ENCODE measurements at regions not wholly inside any gene's neighbourhood (a gene's known extent, or its start where the extent isn't known, plus 50 kb on each side); places are given as distances from the start of the nearest gene placed in this dataset.

DNA sequence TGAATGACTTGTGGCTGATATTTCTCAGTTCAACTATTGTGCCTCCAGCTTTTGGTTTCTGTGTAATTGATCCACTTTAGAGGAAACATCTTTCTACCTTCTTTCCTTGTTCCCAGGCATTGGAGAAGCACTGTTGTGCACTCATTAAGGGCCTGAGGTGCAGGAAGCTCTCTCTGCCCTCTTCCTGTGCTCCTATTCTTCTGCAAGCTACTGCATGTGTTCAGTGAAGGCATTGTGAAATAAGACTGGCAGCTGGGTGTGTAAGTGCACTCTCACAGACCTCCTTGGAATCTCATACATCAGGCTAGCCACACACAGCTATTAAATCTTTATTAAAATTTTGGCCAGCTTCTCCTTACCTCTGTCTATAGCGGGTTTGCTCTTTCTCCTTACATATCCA lies 177.8 kb downstream of the OGFRL1 start:
- peaks cover 0 to 11% (median 2%) of the 10 kb centered on the region in 4 donors for H3K9me3 ChIP-seq (ENCODE audit: control insufficient read depth in 4 of 4, low read length in 3 of 4)
- DNase-seq (ENCODE audit: low spot score), result no peak
- 91% methylated on average over 1 of the region's 1 CpG for WGBS
- H3K27me3 ChIP-seq (ENCODE audit: control insufficient read depth in 4 of 4, insufficient read depth in 4 of 4, low read length in 3 of 4), result no peaks in the 10 kb centered on the region
- no peak overlapping the region for H3K27ac ChIP-seq (ENCODE audit: low read depth in 1 of 2, low read length in 2 of 2)
- H3K36me3 ChIP-seq (ENCODE audit: control insufficient read depth in 4 of 4, insufficient read depth in 3 of 4, low read depth in 1 of 4, low read length in 3 of 4), result no peaks in the 10 kb centered on the region
- no peak overlapping the region for H3K4me3 ChIP-seq (ENCODE audit: low read depth in 1 of 3, low read length in 3 of 3)
- no peaks in the 10 kb centered on the region for H3K4me1 ChIP-seq (ENCODE audit: control insufficient read depth in 4 of 4, insufficient read depth in 4 of 4, low read length in 3 of 4)
- TF ChIP-seq CTCF (IDR thresholded peaks at IDR 0.05; ENCODE audit: low read depth, low read length, missing input control) (no peak), HNF4A (conservative IDR thresholded peaks at IDR 0.05) (no peak), FOXA2 (IDR thresholded peaks at IDR 0.05) (no peak), TAF1 (conservative IDR thresholded peaks at IDR 0.05) (no peak), RAD21 (IDR thresholded peaks at IDR 0.05) (no peak), RXRA (IDR thresholded peaks at IDR 0.05) (no peak), HNF4G (IDR thresholded peaks at IDR 0.05) (no peak), GABPA (IDR thresholded peaks at IDR 0.05 in 1 of 2, conservative IDR thresholded peaks at IDR 0.05 in 1 of 2) (no peak), EGR1 (IDR thresholded peaks at IDR 0.05; ENCODE audit: low read depth in 2 of 2) (no peak), SP1 (IDR thresholded peaks at IDR 0.05) (no peak), REST (IDR thresholded peaks at IDR 0.05) (no peak), YY1 (IDR thresholded peaks at IDR 0.05) (no peak), ZBTB33 (IDR thresholded peaks at IDR 0.05) (no peak), NR2F2 (IDR thresholded peaks at IDR 0.05) (no peak), FOXA1 (IDR thresholded peaks at IDR 0.05) (no peak), JUND (IDR thresholded peaks at IDR 0.05) (no peak)
- TF ChIP-seq, protein P1, sequence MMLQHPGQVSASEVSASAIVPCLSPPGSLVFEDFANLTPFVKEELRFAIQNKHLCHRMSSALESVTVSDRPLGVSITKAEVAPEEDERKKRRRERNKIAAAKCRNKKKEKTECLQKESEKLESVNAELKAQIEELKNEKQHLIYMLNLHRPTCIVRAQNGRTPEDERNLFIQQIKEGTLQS (IDR thresholded peaks at IDR 0.05), result no peak
- TF ChIP-seq, protein P2, sequence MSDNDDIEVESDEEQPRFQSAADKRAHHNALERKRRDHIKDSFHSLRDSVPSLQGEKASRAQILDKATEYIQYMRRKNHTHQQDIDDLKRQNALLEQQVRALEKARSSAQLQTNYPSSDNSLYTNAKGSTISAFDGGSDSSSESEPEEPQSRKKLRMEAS (IDR thresholded peaks at IDR 0.05), result no peak
- H3K9ac ChIP-seq (ENCODE audit: low read depth in 1 of 2, low read length in 2 of 2), result no peak overlapping the region

All from liver (tissue), 8 donors.